Epithelial cell of proximal tubule (primary cell): ENCODE measurements at regions not wholly inside any gene's neighbourhood (a gene's known extent, or its start where the extent isn't known, plus 50 kb on each side); places are given as distances from the start of the nearest gene placed in this dataset.

Experiments
- DNase-seq: peaks from one replicate; pipeline ENCODE4 v3.0.0-alpha.2; 2011; ENCODE audit warnings: low read depth
- H3K4me3 ChIP-seq: 2 replicates; pipeline ENCODE4 v1.5.1; 2011; ENCODE audit warnings: low read depth, mild to moderate bottlenecking, low read length
- CTCF ChIP-seq: conservative IDR thresholded peaks from 2 replicates; pipeline ENCODE4 v1.5.1; 2012; ENCODE audit warnings: low read depth, mild to moderate bottlenecking, low read length

- DNase-seq: no peak
These were observed 531.3 kb upstream of the MAN1A1 start for GRCh38 chr6:119880840-119881239.

GRCh38 chr6:119879731-119880130 is 530.2 kb upstream of the MAN1A1 start:
- no peak overlapping the region for H3K4me3 ChIP-seq
- DNase-seq: no peak
- TF ChIP-seq CTCF: no peak

More at GRCh38 chr6:119880840-119881239, 531.3 kb upstream of the MAN1A1 start:
- no peak overlapping the region for H3K4me3 ChIP-seq
- no peak for TF ChIP-seq CTCF

DNA sequence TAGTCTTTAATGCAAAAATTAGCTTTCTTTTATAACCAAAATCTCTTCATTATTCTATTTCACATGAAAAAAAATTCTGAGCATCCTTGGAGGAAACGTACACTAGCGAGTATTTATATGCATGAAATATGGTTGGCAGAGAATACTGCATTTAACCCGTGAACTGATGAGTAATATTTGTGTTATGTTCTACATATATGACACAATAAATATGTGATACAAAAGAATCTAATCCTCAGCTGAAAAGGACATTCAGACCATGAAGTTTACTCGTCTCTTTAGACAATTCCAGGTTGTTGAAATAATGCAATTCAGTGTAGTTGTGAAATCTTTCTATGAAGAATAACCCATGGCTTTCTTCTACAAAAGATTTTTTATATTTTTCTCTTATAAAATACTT is 524.8 kb upstream of the MAN1A1 start:
- no peak overlapping the region for H3K4me3 ChIP-seq
- DNase-seq: no peak
- TF ChIP-seq CTCF: no peak

DNA sequence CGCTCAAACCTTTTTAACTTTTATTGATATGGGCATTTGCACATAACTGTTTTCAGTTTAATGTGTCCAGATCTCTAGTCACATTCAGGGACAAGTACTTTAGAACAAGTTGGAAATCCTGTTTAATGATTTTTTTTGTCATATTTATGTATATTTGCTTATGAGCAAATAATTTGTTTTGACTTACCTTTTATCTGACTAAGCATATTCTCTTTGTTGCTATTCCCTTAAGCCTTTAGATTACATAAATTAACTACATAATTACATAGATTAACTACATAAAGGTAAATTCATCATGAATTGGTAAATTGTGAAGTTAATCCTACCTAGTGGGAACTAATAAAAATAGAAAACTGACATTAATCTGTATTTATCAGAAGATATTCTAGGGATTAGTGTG is 523.5 kb upstream of the MAN1A1 start:
- no peak overlapping the region for H3K4me3 ChIP-seq
- DNase-seq: no peak
- TF ChIP-seq CTCF: no peak

DNA sequence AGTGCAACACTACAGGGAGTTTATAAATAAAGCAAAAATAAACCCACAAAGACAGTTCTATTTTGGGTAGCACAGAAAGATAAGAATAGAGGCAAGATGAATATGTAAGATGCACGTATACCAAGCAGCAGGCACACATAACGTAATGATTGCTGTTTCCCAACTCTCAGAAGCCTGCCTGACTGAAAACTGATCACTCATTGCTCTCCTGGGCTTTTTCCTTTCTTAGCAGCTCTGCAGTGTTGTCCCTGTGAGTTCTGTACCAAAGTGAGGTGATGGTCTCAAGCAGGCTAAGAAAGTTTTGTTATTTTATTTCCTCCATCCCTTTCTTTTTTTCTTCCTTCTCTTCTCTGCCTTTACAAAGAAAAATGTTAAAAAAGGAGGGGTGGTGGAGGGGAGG is 522.0 kb upstream of the MAN1A1 start:
- DNase-seq: no peak
- H3K4me3 ChIP-seq: no peak overlapping the region
- no peak for TF ChIP-seq CTCF

GRCh38 chr6:119865466-119866350 is 516.1 kb upstream of the MAN1A1 start:
- no peak for TF ChIP-seq CTCF
- no peak overlapping the region for H3K4me3 ChIP-seq
- DNase-seq: no peak

DNA sequence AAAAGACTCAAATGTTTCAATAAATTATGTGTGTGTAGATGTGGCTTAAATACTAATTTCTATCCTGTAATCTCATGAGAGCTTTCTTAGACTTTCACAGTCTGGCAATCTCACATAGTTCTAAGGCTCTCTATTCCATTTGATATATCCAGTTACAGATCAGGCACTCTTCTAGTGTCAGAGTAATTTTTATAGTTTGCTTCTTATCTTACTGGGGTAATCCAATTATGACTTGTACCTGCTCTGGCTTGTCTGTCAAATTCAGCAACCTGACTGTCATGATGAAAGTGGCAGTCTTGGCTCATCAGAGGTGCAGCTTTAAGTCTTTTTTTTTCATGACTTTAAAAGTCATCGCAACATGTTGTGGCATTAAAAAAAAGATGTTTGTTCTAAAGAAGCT is 513.2 kb upstream of the MAN1A1 start:
- DNase-seq: no peak
- no peak overlapping the region for H3K4me3 ChIP-seq
- no peak for TF ChIP-seq CTCF
